GM04504 (cell line): ENCODE measurements at regions not wholly inside any gene's neighbourhood (a gene's known extent, or its start where the extent isn't known, plus 50 kb on each side); places are given as distances from the start of the nearest gene placed in this dataset.
"Not testable (repeated sequence)": the region's sequence is repeated elsewhere in the genome, so short reads cannot be mapped to it uniquely, and the experiment has no call there.

Source experiments
- DNase-seq: peaks from one replicate; pipeline ENCODE4 v3.0.0-alpha.2; 2012; ENCODE audit warnings: low read depth

DNA sequence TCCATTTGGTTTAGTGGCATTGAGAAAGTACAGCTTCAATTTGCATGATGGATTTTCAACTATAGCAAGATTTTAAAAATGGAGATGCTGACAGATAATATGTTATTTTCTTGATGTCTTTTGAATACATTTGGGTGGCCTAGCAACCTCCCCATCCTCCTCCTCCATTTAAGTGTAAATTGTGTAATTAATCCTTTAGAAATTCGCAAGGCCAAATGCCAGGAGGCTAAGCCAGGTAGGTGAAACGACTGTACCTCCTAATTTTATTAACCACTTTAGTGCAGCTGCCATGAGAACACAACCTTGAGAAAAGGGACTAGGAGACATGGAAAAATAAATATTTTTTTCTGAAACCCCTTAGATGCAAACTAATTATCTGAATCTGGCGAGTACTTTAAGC is 248.8 kb downstream of the MRPS30 start:
- DNase-seq = no peak

- no peak for DNase-seq
Measured at GRCh38 chr5:45060724-45061123, 252.0 kb downstream of the MRPS30 start.

DNA sequence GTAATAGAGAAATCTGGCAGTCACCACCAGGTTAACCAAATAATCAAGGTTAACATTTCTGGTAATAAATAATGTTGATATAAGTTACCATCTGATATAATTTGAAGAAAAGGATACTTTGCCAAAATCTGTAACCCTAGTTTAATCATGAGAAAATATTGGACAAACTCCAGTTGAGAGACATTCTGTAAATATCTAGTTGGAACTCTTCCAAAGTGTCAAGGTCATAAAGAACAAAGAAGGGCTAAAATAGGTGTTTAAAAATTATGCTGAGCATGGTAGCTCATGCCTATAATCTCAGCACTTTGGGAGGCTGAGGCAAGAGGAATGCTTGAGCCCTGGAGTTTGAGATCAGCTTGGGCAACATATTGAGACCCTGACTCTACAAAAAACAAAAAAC is 253.3 kb downstream of the MRPS30 start:
- no peak for DNase-seq

DNA sequence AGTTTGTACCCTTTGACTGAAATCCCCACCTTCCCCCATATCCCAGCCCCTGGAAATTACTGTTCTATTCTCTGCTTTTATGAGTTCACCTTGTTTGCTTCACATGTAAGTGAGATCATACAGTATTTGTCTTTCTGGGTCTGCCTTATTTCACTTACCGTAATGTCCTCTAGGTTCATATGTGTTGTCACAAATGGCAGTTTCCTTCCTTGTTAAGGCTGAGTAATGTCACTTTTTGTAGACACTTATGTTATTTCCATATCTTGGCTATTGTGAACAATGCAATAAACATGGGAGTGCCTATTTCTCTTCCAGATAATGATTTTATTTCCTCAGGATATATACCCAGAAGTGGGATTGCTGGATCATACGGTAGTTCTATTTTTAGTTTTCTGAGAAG is 272.3 kb downstream of the MRPS30 start:
- DNase-seq = no peak

DNA sequence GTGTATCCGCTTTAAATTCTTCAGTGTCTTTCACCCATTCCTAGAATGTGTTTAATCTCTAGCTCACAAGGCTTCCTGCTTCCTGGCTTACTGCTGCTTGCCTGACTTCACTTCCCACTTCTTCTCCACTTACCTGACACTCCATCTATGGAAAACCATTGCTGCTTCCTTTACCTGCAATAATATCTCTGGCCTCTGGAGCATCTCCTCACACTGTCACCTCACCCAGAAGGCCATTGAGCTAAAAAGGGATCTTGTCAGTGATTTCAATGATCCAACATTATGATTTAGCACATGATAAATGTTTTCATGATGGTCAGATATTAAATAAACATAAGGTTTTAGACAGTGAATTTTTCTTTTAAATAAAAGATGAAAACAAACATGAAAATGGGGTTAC is 281.1 kb downstream of the MRPS30 start:
- DNase-seq = no peak

GRCh38 chr5:45093377-45093776 is 284.6 kb downstream of the MRPS30 start:
- no peak for DNase-seq

DNA sequence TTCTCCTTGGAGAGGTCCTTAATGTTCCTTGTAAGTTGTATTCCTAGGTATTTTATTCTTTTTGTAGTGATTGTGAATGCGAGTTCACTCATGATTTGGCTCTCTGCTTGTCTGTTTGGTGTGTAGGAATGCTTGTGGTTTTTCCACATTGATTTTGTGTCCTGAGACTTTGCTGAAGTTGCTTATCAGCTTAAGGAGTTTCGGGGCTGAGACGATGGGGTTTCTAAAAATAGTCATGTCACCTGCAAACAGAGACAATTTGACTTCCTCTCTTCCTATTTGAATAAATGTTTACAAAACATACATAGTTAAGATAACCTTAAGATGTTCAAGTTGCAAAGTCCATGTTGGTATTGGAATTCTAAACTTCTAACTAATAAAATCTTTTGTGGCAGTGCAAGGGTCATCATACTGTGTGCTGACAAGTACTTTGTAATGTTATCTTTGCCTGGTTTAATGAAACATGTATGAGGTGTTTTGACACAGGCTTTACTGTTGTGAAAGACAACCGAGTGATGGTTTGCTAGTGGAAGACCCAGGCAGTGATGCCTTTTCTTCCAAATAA is 286.2 kb downstream of the MRPS30 start:
- DNase-seq = no peak

GRCh38 chr5:45098483-45098882 is 289.7 kb downstream of the MRPS30 start:
- DNase-seq = no peak

DNA sequence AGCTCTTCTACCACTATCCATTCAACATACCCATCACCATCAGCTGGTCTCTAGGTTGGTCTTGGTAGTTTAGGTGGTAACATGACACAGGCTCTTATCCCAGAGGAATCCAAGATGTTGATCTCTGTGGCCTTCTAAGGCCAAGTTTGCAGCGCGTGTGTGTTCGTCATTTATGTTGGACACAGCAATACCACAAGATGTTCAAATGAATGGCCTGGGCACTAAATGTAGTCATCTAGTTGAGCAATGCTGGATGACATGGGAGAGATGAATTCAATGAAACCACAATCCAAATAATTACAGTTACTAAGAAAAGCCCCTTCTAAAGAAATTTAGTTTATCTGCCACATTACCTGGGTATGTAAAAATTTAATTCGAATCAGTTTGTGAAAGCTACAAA is 292.4 kb downstream of the MRPS30 start:
- DNase-seq = no peak

GRCh38 chr5:45105491-45105994 is 296.8 kb downstream of the MRPS30 start:
- no peak for DNase-seq

- no peak for DNase-seq
Measured at GRCh38 chr5:45109062-45109461, 300.3 kb downstream of the MRPS30 start.

DNA sequence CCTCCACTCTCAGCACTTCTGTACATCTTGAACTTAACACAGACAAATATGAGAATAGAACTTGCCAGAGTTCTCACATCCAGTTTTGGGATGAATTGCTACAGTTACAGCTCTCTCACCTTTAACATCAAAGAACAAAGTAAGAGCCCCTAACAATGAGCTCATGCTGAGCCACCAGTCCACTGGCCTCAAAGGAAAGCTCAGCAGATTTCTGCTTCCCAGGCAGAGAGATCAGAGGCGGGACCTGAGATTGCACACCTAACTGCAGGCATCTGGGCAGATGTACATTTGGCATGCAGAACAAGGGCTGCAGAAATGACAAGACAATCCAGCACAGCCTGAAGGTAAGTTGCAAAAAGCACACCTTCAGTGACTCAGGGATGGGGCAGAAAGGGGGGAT is 300.9 kb downstream of the MRPS30 start:
- DNase-seq = no peak

DNA sequence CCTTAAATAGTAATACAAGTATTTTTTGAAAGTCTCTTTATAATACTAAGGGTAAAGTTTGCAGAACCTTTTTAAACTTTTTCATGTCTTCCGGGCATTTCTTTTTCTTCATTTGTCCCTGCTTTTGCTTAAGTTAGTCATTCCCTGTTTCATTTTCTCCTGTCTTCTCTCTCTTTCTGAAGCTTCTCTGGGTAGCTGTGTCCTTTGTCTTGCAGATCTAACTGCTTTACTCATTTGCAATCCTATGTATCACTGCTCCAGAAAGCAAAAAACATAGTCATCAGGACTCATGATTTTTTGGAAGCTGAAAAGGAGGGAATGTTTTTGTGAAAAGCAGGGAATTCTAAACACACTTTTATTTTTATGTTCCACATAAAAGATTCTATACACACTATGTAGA is 301.7 kb downstream of the MRPS30 start:
- no peak for DNase-seq

DNA sequence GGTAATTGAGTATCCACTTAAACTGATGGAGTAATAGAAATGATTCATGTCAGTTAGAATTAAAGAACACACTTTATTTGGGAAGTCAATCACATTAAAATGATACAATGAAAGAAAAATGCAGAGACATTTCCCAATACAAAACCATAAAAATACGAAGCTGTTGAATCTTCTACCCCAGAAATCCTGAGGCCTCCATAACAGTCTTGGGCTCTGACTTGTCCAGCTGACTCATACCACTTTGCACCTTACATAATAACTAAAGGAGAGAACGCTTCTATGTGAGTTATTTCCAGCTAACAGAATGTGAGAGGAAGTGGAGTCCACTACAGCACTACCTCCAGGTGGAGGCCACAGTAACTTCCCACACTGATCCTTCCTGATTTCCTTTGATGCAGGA is 305.0 kb downstream of the MRPS30 start:
- DNase-seq = no peak

GRCh38 chr5:45132972-45133371 is 324.2 kb downstream of the MRPS30 start:
- no peak for DNase-seq

GRCh38 chr5:45162974-45163373 is 354.2 kb downstream of the MRPS30 start:
- DNase-seq = no peak

DNA sequence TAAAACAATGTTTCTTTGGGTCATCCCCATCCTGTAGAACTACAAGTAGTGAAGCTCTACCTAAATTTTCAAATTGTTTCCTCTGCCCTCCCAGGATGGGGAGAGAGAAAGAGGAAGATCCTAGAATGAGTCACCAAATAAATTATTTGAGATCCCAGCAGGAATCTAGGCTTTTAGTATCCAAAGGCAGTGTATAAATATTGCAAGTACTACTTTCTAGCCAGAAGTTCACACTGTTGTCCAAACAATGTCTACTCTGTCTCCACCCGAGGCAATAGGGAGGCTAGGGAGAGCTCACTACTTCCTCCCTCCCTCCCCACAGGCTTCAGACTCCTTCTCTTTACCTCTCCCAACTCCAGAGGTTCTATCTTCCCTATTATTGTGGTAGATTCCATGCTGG is 362.8 kb downstream of the MRPS30 start:
- no peak for DNase-seq

GRCh38 chr5:45172634-45173033 is 363.9 kb downstream of the MRPS30 start:
- DNase-seq = not testable (repeated sequence)

DNA sequence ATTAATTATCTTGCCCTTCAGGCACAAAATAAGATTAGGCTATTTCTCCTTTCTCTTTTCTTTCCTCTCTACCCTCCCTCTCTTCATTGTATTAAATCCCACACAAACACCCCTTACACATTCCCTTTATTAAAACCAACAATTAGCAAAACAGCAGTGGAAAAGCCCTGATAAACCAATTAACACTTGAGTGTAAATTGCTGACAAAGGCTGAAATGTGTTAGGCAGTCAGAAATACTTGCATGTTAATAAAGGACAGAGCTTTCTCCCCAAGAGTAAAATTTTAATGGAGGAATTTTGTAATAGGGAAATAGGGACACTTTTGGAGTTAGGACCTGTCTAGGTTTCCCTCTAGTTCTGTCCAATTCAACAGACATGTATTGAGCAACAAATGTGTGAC is 370.9 kb downstream of the MRPS30 start:
- no peak for DNase-seq

DNA sequence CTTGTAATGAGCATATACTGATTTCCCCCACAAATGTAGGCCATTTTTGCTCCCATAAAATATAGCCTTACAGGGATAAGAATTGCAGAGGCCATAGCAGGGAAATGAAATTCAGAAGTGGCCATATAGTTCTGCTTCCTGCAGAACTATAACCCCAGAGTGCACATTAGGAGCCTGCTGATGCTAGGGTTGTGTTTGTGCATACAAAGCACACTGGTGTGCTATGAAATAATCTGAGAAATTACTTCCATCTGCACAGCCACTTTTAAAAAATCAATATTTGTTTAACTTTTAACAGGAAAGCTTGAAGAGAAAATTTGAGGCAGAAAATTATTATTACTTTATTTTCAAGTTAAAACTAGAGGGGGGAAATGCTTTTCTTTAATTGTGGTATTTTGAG is 380.3 kb downstream of the MRPS30 start:
- no peak for DNase-seq

DNA sequence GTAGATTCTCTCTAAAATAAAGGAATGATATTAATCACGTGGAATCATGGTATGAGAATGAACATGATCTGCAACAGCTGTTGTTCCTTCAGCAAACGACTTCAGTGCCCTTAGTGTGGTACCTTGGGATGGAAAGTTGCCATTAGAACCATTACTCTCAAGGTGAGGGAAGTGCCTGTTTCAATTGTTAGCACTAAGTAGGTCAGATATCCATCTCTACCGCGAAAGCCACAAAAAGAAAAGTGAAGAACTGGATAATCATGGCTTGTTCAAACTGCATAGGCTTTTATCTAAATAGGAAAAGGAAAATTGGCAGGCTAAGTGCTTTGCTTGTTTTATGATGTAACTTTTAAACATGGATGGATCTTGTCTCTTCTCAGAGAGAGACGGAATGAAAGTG is 380.7 kb downstream of the MRPS30 start:
- DNase-seq = no peak

DNA sequence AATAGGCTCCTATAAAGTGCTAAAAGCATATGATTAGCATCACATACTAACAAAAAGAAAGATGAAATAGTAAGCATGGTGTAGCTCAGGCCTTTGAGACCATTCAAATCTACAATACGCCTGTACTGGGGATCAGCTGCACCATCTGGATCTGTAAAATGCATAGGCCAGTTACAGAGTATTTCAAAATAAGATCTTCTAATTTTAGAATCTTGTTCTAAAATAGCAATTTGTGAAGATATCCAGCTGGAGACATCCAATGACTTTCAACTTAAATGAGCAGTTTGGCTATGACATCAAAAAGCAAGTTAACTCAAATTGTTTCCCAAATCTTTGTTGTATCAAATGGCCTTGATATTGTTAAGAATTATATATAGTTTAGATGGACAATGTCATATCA is 386.3 kb downstream of the MRPS30 start:
- DNase-seq = no peak
